ENCODE measurements at regions not wholly inside any gene's neighbourhood (a gene's known extent, or its start where the extent isn't known, plus 50 kb on each side); places are given as distances from the start of the nearest gene placed in this dataset.

GRCh38 chr2:64288321-64289193 is 144.3 kb upstream of the PELI1 start:
- no peaks in the 10 kb centered on the region; the same call in 1 of the 2 replicates for H3K9me2 ChIP-seq (ENCODE audit: insufficient read depth)
- H3F3A ChIP-seq (replicated peaks; ENCODE audit: low read depth), result peaks cover 4% of the 10 kb centered on the region; the same call in 1 of the 2 replicates
- H2AFZ ChIP-seq, result no peak overlapping the region
- H3K27ac ChIP-seq (ENCODE audit: low read depth), result no peak overlapping the region
- Mint-ChIP-seq H3K27me3 (ENCODE audit: insufficient read depth, low read depth, poor library complexity) (peaks cover 4% of the 10 kb centered on the region), H3K9me3 (no peaks in the 10 kb centered on the region), H3K4me3 (no peak overlapping the region; the same call in 2 of the 3 replicates), H3K27ac (no peak overlapping the region), H3K4me1 (peaks cover 36% of the 10 kb centered on the region), H3K36me3 (ENCODE audit: low read depth) (peaks cover 2% of the 10 kb centered on the region; the same call in 1 of the 3 replicates)
- H3K4me3 ChIP-seq, result no peak overlapping the region
- DNase-seq (ENCODE audit: low spot score) (peak; percentile 53), ATAC-seq (peak; percentile 35; the same call in 2 of the 3 replicates)
- no peak for TF ChIP-seq POLR2AphosphoS5 (IDR thresholded peaks at IDR 0.05; ENCODE audit: low read depth)
- TF ChIP-seq, protein P1, sequence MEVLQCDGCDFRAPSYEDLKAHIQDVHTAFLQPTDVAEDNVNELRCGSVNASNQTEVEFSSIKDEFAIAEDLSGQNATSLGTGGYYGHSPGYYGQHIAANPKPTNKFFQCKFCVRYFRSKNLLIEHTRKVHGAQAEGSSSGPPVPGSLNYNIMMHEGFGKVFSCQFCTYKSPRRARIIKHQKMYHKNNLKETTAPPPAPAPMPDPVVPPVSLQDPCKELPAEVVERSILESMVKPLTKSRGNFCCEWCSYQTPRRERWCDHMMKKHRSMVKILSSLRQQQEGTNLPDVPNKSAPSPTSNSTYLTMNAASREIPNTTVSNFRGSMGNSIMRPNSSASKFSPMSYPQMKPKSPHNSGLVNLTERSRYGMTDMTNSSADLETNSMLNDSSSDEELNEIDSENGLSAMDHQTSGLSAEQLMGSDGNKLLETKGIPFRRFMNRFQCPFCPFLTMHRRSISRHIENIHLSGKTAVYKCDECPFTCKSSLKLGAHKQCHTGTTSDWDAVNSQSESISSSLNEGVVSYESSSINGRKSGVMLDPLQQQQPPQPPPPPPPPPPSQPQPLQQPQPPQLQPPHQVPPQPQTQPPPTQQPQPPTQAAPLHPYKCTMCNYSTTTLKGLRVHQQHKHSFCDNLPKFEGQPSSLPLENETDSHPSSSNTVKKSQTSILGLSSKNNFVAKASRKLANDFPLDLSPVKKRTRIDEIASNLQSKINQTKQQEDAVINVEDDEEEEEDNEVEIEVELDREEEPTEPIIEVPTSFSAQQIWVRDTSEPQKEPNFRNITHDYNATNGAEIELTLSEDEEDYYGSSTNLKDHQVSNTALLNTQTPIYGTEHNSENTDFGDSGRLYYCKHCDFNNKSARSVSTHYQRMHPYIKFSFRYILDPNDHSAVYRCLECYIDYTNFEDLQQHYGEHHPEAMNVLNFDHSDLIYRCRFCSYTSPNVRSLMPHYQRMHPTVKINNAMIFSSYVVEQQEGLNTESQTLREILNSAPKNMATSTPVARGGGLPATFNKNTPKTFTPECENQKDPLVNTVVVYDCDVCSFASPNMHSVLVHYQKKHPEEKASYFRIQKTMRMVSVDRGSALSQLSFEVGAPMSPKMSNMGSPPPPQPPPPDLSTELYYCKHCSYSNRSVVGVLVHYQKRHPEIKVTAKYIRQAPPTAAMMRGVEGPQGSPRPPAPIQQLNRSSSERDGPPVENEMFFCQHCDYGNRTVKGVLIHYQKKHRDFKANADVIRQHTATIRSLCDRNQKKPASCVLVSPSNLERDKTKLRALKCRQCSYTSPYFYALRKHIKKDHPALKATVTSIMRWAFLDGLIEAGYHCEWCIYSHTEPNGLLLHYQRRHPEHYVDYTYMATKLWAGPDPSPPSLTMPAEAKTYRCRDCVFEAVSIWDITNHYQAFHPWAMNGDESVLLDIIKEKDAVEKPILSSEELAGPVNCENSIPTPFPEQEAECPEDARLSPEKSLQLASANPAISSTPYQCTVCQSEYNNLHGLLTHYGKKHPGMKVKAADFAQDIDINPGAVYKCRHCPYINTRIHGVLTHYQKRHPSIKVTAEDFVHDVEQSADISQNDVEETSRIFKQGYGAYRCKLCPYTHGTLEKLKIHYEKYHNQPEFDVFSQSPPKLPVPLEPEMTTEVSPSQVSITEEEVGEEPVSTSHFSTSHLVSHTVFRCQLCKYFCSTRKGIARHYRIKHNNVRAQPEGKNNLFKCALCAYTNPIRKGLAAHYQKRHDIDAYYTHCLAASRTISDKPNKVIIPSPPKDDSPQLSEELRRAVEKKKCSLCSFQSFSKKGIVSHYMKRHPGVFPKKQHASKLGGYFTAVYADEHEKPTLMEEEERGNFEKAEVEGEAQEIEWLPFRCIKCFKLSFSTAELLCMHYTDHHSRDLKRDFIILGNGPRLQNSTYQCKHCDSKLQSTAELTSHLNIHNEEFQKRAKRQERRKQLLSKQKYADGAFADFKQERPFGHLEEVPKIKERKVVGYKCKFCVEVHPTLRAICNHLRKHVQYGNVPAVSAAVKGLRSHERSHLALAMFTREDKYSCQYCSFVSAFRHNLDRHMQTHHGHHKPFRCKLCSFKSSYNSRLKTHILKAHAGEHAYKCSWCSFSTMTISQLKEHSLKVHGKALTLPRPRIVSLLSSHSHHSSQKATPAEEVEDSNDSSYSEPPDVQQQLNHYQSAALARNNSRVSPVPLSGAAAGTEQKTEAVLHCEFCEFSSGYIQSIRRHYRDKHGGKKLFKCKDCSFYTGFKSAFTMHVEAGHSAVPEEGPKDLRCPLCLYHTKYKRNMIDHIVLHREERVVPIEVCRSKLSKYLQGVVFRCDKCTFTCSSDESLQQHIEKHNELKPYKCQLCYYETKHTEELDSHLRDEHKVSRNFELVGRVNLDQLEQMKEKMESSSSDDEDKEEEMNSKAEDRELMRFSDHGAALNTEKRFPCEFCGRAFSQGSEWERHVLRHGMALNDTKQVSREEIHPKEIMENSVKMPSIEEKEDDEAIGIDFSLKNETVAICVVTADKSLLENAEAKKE (CRISPR knock-in tag; IDR thresholded peaks at IDR 0.05), result 0 out of 2 replicates have a peak, but pooled peaks have one; percentile 3
- no peaks in the 10 kb centered on the region for H3K79me2 ChIP-seq (replicated peaks; ENCODE audit: insufficient read depth)
- no peaks in the 10 kb centered on the region for H3K36me3 ChIP-seq (ENCODE audit: insufficient read depth)
- H3K4me2 ChIP-seq, result peak overlapping the region; percentile 8
- no peaks in the 10 kb centered on the region for H4K20me1 ChIP-seq (replicated peaks; ENCODE audit: insufficient read depth)
- peaks cover 17% of the 10 kb centered on the region; the same call in 1 of the 2 replicates for H3K27me3 ChIP-seq (ENCODE audit: insufficient read depth)
- H3K4me1 ChIP-seq (ENCODE audit: insufficient read depth), result peaks cover 48% of the 10 kb centered on the region

GRCh38 chr2:64289251-64289650 is 145.0 kb upstream of the PELI1 start:
- Mint-ChIP-seq H3K4me1 (peaks cover 36% of the 10 kb centered on the region), H3K4me3 (no peak overlapping the region), H3K27me3 (ENCODE audit: insufficient read depth, low read depth, poor library complexity) (peaks cover 4% of the 10 kb centered on the region), H3K27ac (no peak overlapping the region), H3K36me3 (ENCODE audit: low read depth) (peaks cover 2% of the 10 kb centered on the region; the same call in 1 of the 3 replicates), H3K9me3 (no peaks in the 10 kb centered on the region)
- Histone ChIP-seq H3K4me1 (ENCODE audit: insufficient read depth) (peaks cover 44% of the 10 kb centered on the region), H3K9me2 (ENCODE audit: insufficient read depth) (no peaks in the 10 kb centered on the region; the same call in 1 of the 2 replicates), H3K27me3 (ENCODE audit: insufficient read depth) (peaks cover 11% of the 10 kb centered on the region; the same call in 1 of the 2 replicates), H3F3A (replicated peaks; ENCODE audit: low read depth) (no peaks in the 10 kb centered on the region), H3K4me2 (peak overlapping the region; percentile 8; the same call in 1 of the 2 replicates), H3K79me2 (replicated peaks; ENCODE audit: insufficient read depth) (no peaks in the 10 kb centered on the region), H4K20me1 (replicated peaks; ENCODE audit: insufficient read depth) (no peaks in the 10 kb centered on the region), H3K4me3 (no peak overlapping the region), H2AFZ (no peak overlapping the region), H3K27ac (ENCODE audit: low read depth) (no peak overlapping the region), H3K36me3 (ENCODE audit: insufficient read depth) (no peaks in the 10 kb centered on the region)
- no peak for DNase-seq (ENCODE audit: low spot score)
- no peak for ATAC-seq
- TF ChIP-seq, protein P1 (CRISPR knock-in tag; IDR thresholded peaks at IDR 0.05), result no peak
- TF ChIP-seq JUNB (IDR thresholded peaks at IDR 0.05; ENCODE audit: unreplicated experiment) (no peak), STAT1 (IDR thresholded peaks at IDR 0.05; ENCODE audit: unreplicated experiment) (no peak)

Measured in GM23338 (cell line).